ENCODE measurements at regions not wholly inside any gene's neighbourhood (a gene's known extent, or its start where the extent isn't known, plus 50 kb on each side); places are given as distances from the start of the nearest gene placed in this dataset.

DNA sequence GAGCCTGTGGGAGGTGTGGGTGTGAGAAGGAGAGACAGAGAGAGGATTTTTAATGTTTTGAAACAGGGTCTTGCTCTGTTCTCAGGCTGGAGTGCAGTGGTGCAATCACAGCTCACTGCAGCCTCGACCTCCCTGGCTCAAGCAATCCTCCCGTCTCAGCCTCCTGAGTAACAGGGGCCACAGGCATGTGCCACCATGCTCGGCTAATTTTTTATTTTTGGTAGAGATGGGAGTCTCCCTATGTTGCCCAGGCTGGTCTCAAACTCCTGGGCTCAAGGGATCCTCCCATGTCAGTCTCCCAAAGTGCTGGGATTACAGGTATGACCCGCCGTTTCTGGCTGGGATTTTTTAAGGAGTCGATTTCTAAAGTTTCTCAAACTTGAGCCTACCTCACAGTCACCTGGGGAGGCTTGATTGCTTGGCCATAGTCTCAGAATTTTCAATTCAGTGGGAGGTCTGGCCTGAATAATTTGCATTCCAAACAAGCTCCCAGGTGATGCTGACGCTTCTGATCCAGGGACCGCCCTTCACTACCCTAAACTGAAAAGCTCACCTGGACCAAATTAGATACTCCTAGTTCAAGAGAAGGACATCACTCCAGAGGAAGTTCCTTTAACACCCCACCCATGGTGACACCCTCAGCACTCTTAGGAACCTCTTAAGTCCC is 70.8 kb upstream of the SLC1A4 start:
- H3K4me2 ChIP-seq = no peak overlapping the region
- no peaks in the 10 kb centered on the region for H3K79me2 ChIP-seq (ENCODE audit: insufficient read depth)
- DNase-seq = no peak
- no peaks in the 10 kb centered on the region for H3F3A ChIP-seq (replicated peaks; ENCODE audit: insufficient read depth)
- POLR2A ChIA-PET = interaction anchor here (0.7 kb wide), 1 partner anchor 138 kb away, joined by 3 read pairs; the partner anchor contains the start of gene CEP68
- no peaks in the 10 kb centered on the region for H3K36me3 ChIP-seq (replicated peaks in 1 of 2; ENCODE audit: control insufficient read depth in 1 of 2, insufficient read depth in 2 of 2, low read length in 1 of 2)
- peak overlapping the region; percentile 78; the same call in 1 of the 2 replicates for H2AFZ ChIP-seq (ENCODE audit: low read depth)
- H3K9me3 ChIP-seq = no peaks in the 10 kb centered on the region
- TF ChIP-seq, protein P1, sequence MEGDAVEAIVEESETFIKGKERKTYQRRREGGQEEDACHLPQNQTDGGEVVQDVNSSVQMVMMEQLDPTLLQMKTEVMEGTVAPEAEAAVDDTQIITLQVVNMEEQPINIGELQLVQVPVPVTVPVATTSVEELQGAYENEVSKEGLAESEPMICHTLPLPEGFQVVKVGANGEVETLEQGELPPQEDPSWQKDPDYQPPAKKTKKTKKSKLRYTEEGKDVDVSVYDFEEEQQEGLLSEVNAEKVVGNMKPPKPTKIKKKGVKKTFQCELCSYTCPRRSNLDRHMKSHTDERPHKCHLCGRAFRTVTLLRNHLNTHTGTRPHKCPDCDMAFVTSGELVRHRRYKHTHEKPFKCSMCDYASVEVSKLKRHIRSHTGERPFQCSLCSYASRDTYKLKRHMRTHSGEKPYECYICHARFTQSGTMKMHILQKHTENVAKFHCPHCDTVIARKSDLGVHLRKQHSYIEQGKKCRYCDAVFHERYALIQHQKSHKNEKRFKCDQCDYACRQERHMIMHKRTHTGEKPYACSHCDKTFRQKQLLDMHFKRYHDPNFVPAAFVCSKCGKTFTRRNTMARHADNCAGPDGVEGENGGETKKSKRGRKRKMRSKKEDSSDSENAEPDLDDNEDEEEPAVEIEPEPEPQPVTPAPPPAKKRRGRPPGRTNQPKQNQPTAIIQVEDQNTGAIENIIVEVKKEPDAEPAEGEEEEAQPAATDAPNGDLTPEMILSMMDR (IDR thresholded peaks at IDR 0.05) = no peak
- TF ChIP-seq POLR2AphosphoS5 (IDR thresholded peaks at IDR 0.05; ENCODE audit: low read depth, low read length) (no peak), RXRA (IDR thresholded peaks at IDR 0.05; ENCODE audit: borderline replicate concordance, low read depth) (no peak), EP300 (IDR thresholded peaks at IDR 0.05; ENCODE audit: borderline replicate concordance in 1 of 2, low read depth in 1 of 2, low read length in 1 of 2) (no peak), JUND (IDR thresholded peaks at IDR 0.05) (no peak), TAF1 (IDR thresholded peaks at IDR 0.05; ENCODE audit: borderline replicate concordance, low read depth, low read length) (no peak), RFX5 (IDR thresholded peaks at IDR 0.05; ENCODE audit: low read length) (no peak), RAD21 (IDR thresholded peaks at IDR 0.05; ENCODE audit: low read length) (no peak), RCOR1 (IDR thresholded peaks at IDR 0.05; ENCODE audit: low read length) (no peak), ELF1 (IDR thresholded peaks at IDR 0.05) (no peak), SMC3 (IDR thresholded peaks at IDR 0.05; ENCODE audit: low read depth, low read length) (no peak), FOXM1 (IDR thresholded peaks at IDR 0.05; ENCODE audit: low read depth) (no peak), GATA2 (CRISPR knock-in tag; IDR thresholded peaks at IDR 0.05) (no peak)
- TF ChIP-seq, protein P2, sequence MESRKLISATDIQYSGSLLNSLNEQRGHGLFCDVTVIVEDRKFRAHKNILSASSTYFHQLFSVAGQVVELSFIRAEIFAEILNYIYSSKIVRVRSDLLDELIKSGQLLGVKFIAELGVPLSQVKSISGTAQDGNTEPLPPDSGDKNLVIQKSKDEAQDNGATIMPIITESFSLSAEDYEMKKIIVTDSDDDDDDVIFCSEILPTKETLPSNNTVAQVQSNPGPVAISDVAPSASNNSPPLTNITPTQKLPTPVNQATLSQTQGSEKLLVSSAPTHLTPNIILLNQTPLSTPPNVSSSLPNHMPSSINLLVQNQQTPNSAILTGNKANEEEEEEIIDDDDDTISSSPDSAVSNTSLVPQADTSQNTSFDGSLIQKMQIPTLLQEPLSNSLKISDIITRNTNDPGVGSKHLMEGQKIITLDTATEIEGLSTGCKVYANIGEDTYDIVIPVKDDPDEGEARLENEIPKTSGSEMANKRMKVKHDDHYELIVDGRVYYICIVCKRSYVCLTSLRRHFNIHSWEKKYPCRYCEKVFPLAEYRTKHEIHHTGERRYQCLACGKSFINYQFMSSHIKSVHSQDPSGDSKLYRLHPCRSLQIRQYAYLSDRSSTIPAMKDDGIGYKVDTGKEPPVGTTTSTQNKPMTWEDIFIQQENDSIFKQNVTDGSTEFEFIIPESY (IDR thresholded peaks at IDR 0.05; ENCODE audit: borderline replicate concordance, low read depth) = no peak
- TF ChIP-seq, protein P3, sequence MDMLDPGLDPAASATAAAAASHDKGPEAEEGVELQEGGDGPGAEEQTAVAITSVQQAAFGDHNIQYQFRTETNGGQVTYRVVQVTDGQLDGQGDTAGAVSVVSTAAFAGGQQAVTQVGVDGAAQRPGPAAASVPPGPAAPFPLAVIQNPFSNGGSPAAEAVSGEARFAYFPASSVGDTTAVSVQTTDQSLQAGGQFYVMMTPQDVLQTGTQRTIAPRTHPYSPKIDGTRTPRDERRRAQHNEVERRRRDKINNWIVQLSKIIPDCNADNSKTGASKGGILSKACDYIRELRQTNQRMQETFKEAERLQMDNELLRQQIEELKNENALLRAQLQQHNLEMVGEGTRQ (IDR thresholded peaks at IDR 0.05; ENCODE audit: borderline replicate concordance, low read depth, low read length) = no peak
- TF ChIP-seq, protein P4, sequence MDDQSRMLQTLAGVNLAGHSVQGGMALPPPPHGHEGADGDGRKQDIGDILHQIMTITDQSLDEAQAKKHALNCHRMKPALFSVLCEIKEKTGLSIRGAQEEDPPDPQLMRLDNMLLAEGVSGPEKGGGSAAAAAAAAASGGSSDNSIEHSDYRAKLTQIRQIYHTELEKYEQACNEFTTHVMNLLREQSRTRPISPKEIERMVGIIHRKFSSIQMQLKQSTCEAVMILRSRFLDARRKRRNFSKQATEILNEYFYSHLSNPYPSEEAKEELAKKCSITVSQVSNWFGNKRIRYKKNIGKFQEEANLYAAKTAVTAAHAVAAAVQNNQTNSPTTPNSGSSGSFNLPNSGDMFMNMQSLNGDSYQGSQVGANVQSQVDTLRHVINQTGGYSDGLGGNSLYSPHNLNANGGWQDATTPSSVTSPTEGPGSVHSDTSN (IDR thresholded peaks at IDR 0.05) = no peak
- TF ChIP-seq, protein P5, sequence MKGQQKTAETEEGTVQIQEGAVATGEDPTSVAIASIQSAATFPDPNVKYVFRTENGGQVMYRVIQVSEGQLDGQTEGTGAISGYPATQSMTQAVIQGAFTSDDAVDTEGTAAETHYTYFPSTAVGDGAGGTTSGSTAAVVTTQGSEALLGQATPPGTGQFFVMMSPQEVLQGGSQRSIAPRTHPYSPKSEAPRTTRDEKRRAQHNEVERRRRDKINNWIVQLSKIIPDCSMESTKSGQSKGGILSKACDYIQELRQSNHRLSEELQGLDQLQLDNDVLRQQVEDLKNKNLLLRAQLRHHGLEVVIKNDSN (IDR thresholded peaks at IDR 0.05; ENCODE audit: borderline replicate concordance, low read depth) = no peak
- TF ChIP-seq, protein P6, sequence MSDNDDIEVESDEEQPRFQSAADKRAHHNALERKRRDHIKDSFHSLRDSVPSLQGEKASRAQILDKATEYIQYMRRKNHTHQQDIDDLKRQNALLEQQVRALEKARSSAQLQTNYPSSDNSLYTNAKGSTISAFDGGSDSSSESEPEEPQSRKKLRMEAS (IDR thresholded peaks at IDR 0.05; ENCODE audit: low read depth) = no peak
- TF ChIP-seq, protein P7, sequence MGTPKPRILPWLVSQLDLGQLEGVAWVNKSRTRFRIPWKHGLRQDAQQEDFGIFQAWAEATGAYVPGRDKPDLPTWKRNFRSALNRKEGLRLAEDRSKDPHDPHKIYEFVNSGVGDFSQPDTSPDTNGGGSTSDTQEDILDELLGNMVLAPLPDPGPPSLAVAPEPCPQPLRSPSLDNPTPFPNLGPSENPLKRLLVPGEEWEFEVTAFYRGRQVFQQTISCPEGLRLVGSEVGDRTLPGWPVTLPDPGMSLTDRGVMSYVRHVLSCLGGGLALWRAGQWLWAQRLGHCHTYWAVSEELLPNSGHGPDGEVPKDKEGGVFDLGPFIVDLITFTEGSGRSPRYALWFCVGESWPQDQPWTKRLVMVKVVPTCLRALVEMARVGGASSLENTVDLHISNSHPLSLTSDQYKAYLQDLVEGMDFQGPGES (IDR thresholded peaks at IDR 0.05; ENCODE audit: low read depth, low read length) = no peak
- WGBS (ENCODE audit: low lambda C conversion rate) = 96% methylated on average over 8 of the region's 8 CpGs
- no peaks in the 10 kb centered on the region for H3K9me2 ChIP-seq
- H3K4me3 ChIP-seq (ENCODE audit: low read depth in 2 of 2, low read length in 1 of 2) = no peak overlapping the region
- no peaks in the 10 kb centered on the region for H3K27me3 ChIP-seq (ENCODE audit: insufficient read depth)
- no peaks in the 10 kb centered on the region for H4K20me1 ChIP-seq (ENCODE audit: insufficient read depth)
- H3K4me1 ChIP-seq (ENCODE audit: control insufficient read depth in 1 of 2, insufficient read depth in 2 of 2, low read depth in 1 of 2, low read length in 1 of 2) = no peaks in the 10 kb centered on the region
- no peak overlapping the region for H3K27ac ChIP-seq (ENCODE audit: low read depth in 2 of 2, low read length in 1 of 2)
- H3K9ac ChIP-seq = no peak overlapping the region
- CTCF ChIA-PET = interaction anchor here (0.5 to 3.6 kb wide), 57 partner anchors 8 to 773 kb away, joined by 3 to 130 read pairs (median 4); partner anchors contain the start of genes AFTPH and CEP68
